Testis (tissue), 2 donors: ENCODE measurements at regions not wholly inside any gene's neighbourhood (a gene's known extent, or its start where the extent isn't known, plus 50 kb on each side); places are given as distances from the start of the nearest gene placed in this dataset.

ENCODE experiments used
- CTCF ChIP-seq, 3 experiments: fragments of 450-650 bp in 2 of 3; fragments of 200-600 bp in 1 of 3; sonication (generic) in 1 of 3; IDR thresholded peaks; one replicate each; pipeline ENCODE4 v1.5.1; 2016 to 2019; ENCODE audit warnings: antibody characterized with exemption in 3 of 3, mild to moderate bottlenecking in 2 of 3, moderate library complexity in 1 of 3
- POLR2A ChIP-seq: fragments of 450-650 bp; IDR thresholded peaks from one replicate; pipeline ENCODE4 v1.6.1; 2017; ENCODE audit warnings: antibody characterized with exemption, mild to moderate bottlenecking, moderate library complexity

- TF ChIP-seq CTCF (IDR thresholded peaks at IDR 0.05) (no peak), POLR2A (no peak)
Measured at GRCh38 chr13:73983109-73983508, 151.1 kb downstream of the KLF12 start.
